BLaER1 treated with 17β-estradiol and CSF1 and Interleukin-3, amounts not matched to agents 10 nM and 100 nM (cell line): ENCODE measurements at regions not wholly inside any gene's neighbourhood (a gene's known extent, or its start where the extent isn't known, plus 50 kb on each side); places are given as distances from the start of the nearest gene placed in this dataset.

Source experiments
- H3K27ac ChIP-seq, 11 experiments: shearing (Covaris generic); formaldehyde crosslinking; 2 replicates each; pipeline ENCODE4 v1.8.1; 2022
- H3K27me3 ChIP-seq, 11 experiments: shearing (Covaris generic); formaldehyde crosslinking; 2 replicates each; pipeline ENCODE4 v1.8.1; 2022
- H3K36me3 ChIP-seq, 11 experiments: shearing (Covaris generic); formaldehyde crosslinking; 2 replicates each; pipeline ENCODE4 v1.8.1; 2022
- H3K4me1 ChIP-seq, 10 experiments: shearing (Covaris generic); formaldehyde crosslinking; 2 replicates each; pipeline ENCODE4 v1.8.1; 2022
- H3K4me2 ChIP-seq, 11 experiments: shearing (Covaris generic); formaldehyde crosslinking; 2 replicates each; pipeline ENCODE4 v1.8.1; 2022
- H3K4me3 ChIP-seq, 10 experiments: shearing (Covaris generic); formaldehyde crosslinking; 2 replicates each; pipeline ENCODE4 v1.8.1; 2022
- H3K9ac ChIP-seq, 11 experiments: shearing (Covaris generic); formaldehyde crosslinking; 2 replicates each; pipeline ENCODE4 v1.8.1; 2022
- H3K9me3 ChIP-seq, 11 experiments: shearing (Covaris generic); formaldehyde crosslinking; replicated peaks in 1 of 11; 2 replicates each; pipeline ENCODE4 v1.8.1; 2022
- H4K20me1 ChIP-seq, 11 experiments: shearing (Covaris generic); formaldehyde crosslinking; 2 replicates each; pipeline ENCODE4 v1.8.1; 2022
- Cebpa-rat ChIP-seq, 11 experiments: shearing (Covaris generic); IDR thresholded peaks; 2 replicates each; pipeline ENCODE4 v1.8.1; 2022

GRCh38 chr14:71539650-71540285 is 392.5 kb upstream of the RGS6 start:
- no peak for TF ChIP-seq Cebpa-rat (IDR thresholded peaks at IDR 0.05)
- no peaks in the 10 kb centered on the region for H3K27me3 ChIP-seq
- H3K4me1 ChIP-seq: peaks cover 34 to 50% (median 40%) of the 10 kb centered on the region in 10 experiments
- H3K4me2 ChIP-seq: peak overlapping the region; percentile 70 to 94 (median 81)
- peak overlapping the region in 10 of 11 experiments; percentile 0 to 44 (median 11); a peak in 12 of 22 replicates for H3K27ac ChIP-seq
- peak overlapping the region in 9 of 11 experiments; percentile 1 to 56 (median 37); a peak in 11 of 22 replicates for H3K9ac ChIP-seq
- H3K36me3 ChIP-seq: peaks cover 0 to 10% (median 0%) of the 10 kb centered on the region in 11 experiments; a peak in 3 of 22 replicates
- peak overlapping the region in 7 of 10 experiments; percentile 5 to 37 (median 16); a peak in 5 of 20 replicates for H3K4me3 ChIP-seq
- peaks cover 0 to 89% (median 0%) of the 10 kb centered on the region in 11 experiments; a peak in 9 of 22 replicates for H4K20me1 ChIP-seq
- peaks cover 0 to 10% (median 0%) of the 10 kb centered on the region in 11 experiments; a peak in 1 of 22 replicates for H3K9me3 ChIP-seq

GRCh38 chr14:71541271-71541670 is 391.0 kb upstream of the RGS6 start:
- H3K9ac ChIP-seq: no peak overlapping the region

GRCh38 chr14:71541973-71542690 is 390.1 kb upstream of the RGS6 start:
- H3K9me3 ChIP-seq: peaks cover 0 to 10% (median 0%) of the 10 kb centered on the region in 11 experiments; a peak in 1 of 22 replicates
- H3K4me3 ChIP-seq: no peak overlapping the region
- no peak for TF ChIP-seq Cebpa-rat (IDR thresholded peaks at IDR 0.05)
- H3K4me2 ChIP-seq: peak overlapping the region in 6 of 11 experiments; percentile 3 to 94 (median 62); a peak in 9 of 22 replicates
- peaks cover 0 to 89% (median 0%) of the 10 kb centered on the region in 11 experiments; a peak in 8 of 22 replicates for H4K20me1 ChIP-seq
- no peaks in the 10 kb centered on the region for H3K27me3 ChIP-seq
- H3K4me1 ChIP-seq: peaks cover 34 to 49% (median 40%) of the 10 kb centered on the region in 10 experiments
- H3K27ac ChIP-seq: no peak overlapping the region; a peak in 1 of 22 replicates
- H3K36me3 ChIP-seq: peaks cover 0 to 12% (median 0%) of the 10 kb centered on the region in 11 experiments; a peak in 2 of 22 replicates
- H3K9ac ChIP-seq: no peak overlapping the region

More at GRCh38 chr14:71541271-71541670, 391.0 kb upstream of the RGS6 start:
- H3K4me3 ChIP-seq: no peak overlapping the region
- TF ChIP-seq Cebpa-rat (IDR thresholded peaks at IDR 0.05): no peak
- no peak overlapping the region for H3K27ac ChIP-seq
- no peaks in the 10 kb centered on the region for H3K27me3 ChIP-seq
- H4K20me1 ChIP-seq: peaks cover 0 to 89% (median 0%) of the 10 kb centered on the region in 11 experiments; a peak in 9 of 22 replicates
- H3K4me1 ChIP-seq: peaks cover 34 to 50% (median 40%) of the 10 kb centered on the region in 10 experiments
- peaks cover 0 to 10% (median 0%) of the 10 kb centered on the region in 11 experiments; a peak in 1 of 22 replicates for H3K9me3 ChIP-seq
- peak overlapping the region; percentile 2 to 94 (median 79); a peak in 16 of 22 replicates for H3K4me2 ChIP-seq
- peaks cover 0 to 7% (median 0%) of the 10 kb centered on the region in 11 experiments; a peak in 2 of 22 replicates for H3K36me3 ChIP-seq

GRCh38 chr14:71549421-71550050 is 382.7 kb upstream of the RGS6 start:
- Histone ChIP-seq H4K20me1 (peaks cover 0 to 100% (median 0%) of the 10 kb centered on the region in 11 experiments; a peak in 3 of 22 replicates), H3K9ac (no peak overlapping the region), H3K4me2 (peak overlapping the region in 2 of 11 experiments; percentile 4 to 17; a peak in 2 of 22 replicates), H3K36me3 (peaks cover 0 to 43% (median 0%) of the 10 kb centered on the region in 11 experiments; a peak in 2 of 22 replicates), H3K4me3 (no peak overlapping the region), H3K27me3 (no peaks in the 10 kb centered on the region), H3K4me1 (peaks cover 0 to 46% (median 2%) of the 10 kb centered on the region in 10 experiments; a peak in 8 of 20 replicates), H3K9me3 (no peaks in the 10 kb centered on the region), H3K27ac (no peak overlapping the region)
- no peak for TF ChIP-seq Cebpa-rat (IDR thresholded peaks at IDR 0.05)

- no peaks in the 10 kb centered on the region for H3K27me3 ChIP-seq
- peaks cover 0 to 37% (median 0%) of the 10 kb centered on the region in 11 experiments; a peak in 2 of 22 replicates for H3K36me3 ChIP-seq
- no peaks in the 10 kb centered on the region for H3K9me3 ChIP-seq
- H3K9ac ChIP-seq: no peak overlapping the region
- TF ChIP-seq Cebpa-rat (IDR thresholded peaks at IDR 0.05): no peak
- no peak overlapping the region for H3K4me3 ChIP-seq
- H3K27ac ChIP-seq: no peak overlapping the region
- H4K20me1 ChIP-seq: peaks cover 0 to 100% (median 0%) of the 10 kb centered on the region in 11 experiments; a peak in 3 of 22 replicates
- no peak overlapping the region; a peak in 1 of 22 replicates for H3K4me2 ChIP-seq
- H3K4me1 ChIP-seq: peaks cover 5 to 54% (median 9%) of the 10 kb centered on the region in 10 experiments
Measured at GRCh38 chr14:71550367-71550766, 381.9 kb upstream of the RGS6 start.

- Histone ChIP-seq H3K4me3 (no peak overlapping the region), H3K27ac (no peak overlapping the region), H3K4me1 (peaks cover 16 to 64% (median 19%) of the 10 kb centered on the region in 10 experiments), H3K9ac (no peak overlapping the region), H4K20me1 (peaks cover 0 to 100% (median 0%) of the 10 kb centered on the region in 11 experiments; a peak in 3 of 22 replicates), H3K27me3 (no peaks in the 10 kb centered on the region), H3K36me3 (peaks cover 0 to 41% (median 0%) of the 10 kb centered on the region in 11 experiments; a peak in 3 of 22 replicates), H3K4me2 (peak overlapping the region in 2 of 11 experiments; percentile 0 to 8; a peak in 1 of 22 replicates), H3K9me3 (no peaks in the 10 kb centered on the region)
- no peak for TF ChIP-seq Cebpa-rat (IDR thresholded peaks at IDR 0.05)
Measured at GRCh38 chr14:71551291-71551950, 380.8 kb upstream of the RGS6 start.

- Histone ChIP-seq H4K20me1 (peaks cover 0 to 100% (median 0%) of the 10 kb centered on the region in 11 experiments; a peak in 4 of 22 replicates), H3K27me3 (no peaks in the 10 kb centered on the region), H3K4me2 (no peak overlapping the region), H3K9ac (no peak overlapping the region), H3K9me3 (no peaks in the 10 kb centered on the region), H3K27ac (no peak overlapping the region), H3K36me3 (peaks cover 0 to 33% (median 0%) of the 10 kb centered on the region in 11 experiments; a peak in 3 of 22 replicates), H3K4me3 (no peak overlapping the region), H3K4me1 (peaks cover 17 to 68% (median 23%) of the 10 kb centered on the region in 10 experiments)
- TF ChIP-seq Cebpa-rat (IDR thresholded peaks at IDR 0.05): no peak
Measured at GRCh38 chr14:71552809-71553208, 379.4 kb upstream of the RGS6 start.

- no peak overlapping the region for H3K4me3 ChIP-seq
- peaks cover 0 to 32% (median 0%) of the 10 kb centered on the region in 11 experiments; a peak in 5 of 22 replicates for H3K36me3 ChIP-seq
- H3K9me3 ChIP-seq: no peaks in the 10 kb centered on the region
- no peak for TF ChIP-seq Cebpa-rat (IDR thresholded peaks at IDR 0.05)
- H3K4me1 ChIP-seq: peaks cover 17 to 68% (median 23%) of the 10 kb centered on the region in 10 experiments
- no peak overlapping the region for H3K27ac ChIP-seq
- no peaks in the 10 kb centered on the region for H3K27me3 ChIP-seq
- peak overlapping the region in 1 of 11 experiments; percentile 31; a peak in 1 of 22 replicates for H3K4me2 ChIP-seq
- peaks cover 0 to 100% (median 0%) of the 10 kb centered on the region in 11 experiments; a peak in 4 of 22 replicates for H4K20me1 ChIP-seq
- no peak overlapping the region for H3K9ac ChIP-seq
Measured at GRCh38 chr14:71553779-71554178, 378.4 kb upstream of the RGS6 start.
